Gastroesophageal sphincter (tissue), 4 donors: ENCODE measurements at regions not wholly inside any gene's neighbourhood (a gene's known extent, or its start where the extent isn't known, plus 50 kb on each side); places are given as distances from the start of the nearest gene placed in this dataset.

Experiments
- ATAC-seq: fragments of 150-250 bp; one replicate; pipeline ENCODE4 v1.9.1; 2016; ENCODE audit warnings: mild to moderate bottlenecking, moderate library complexity
- H3K27ac ChIP-seq, 4 donors: fragments of 200-600 bp; sonication (generic) in 3 of 4; 1 replicate in 3 of 4; 2 replicates in 1 of 4; pipeline ENCODE4 v1.5.1; 2016 to 2019
- H3K27me3 ChIP-seq: fragments of 200-600 bp; sonication (generic); one replicate; pipeline ENCODE4 v1.5.1; 2019
- H3K36me3 ChIP-seq, 2 donors: fragments of 200-600 bp; sonication (generic); one replicate each; pipeline ENCODE4 v1.5.1; 2019; ENCODE audit warnings: control low read depth in 1 of 2
- H3K4me1 ChIP-seq, 3 donors: fragments of 200-600 bp; sonication (generic); 1 replicate in 2 of 3; 2 replicates in 1 of 3; pipeline ENCODE4 v1.5.1; 2016 to 2019; ENCODE audit warnings: control low read depth in 2 of 3
- H3K4me3 ChIP-seq, 2 donors: fragments of 200-600 bp; sonication (generic); one replicate each; pipeline ENCODE4 v1.5.1; 2019; ENCODE audit warnings: mild to moderate bottlenecking in 1 of 2, moderate library complexity in 1 of 2
- H3K9me3 ChIP-seq, 3 donors: fragments of 200-600 bp; sonication (generic); one replicate each; pipeline ENCODE4 v1.5.1; 2017 to 2019; ENCODE audit warnings: control low read depth in 2 of 3
- CTCF ChIP-seq, 4 experiments: fragments of 200-600 bp in 2 of 4; fragments of 450-650 bp in 2 of 4; sonication (generic) in 1 of 4; IDR thresholded peaks; one replicate each; pipeline ENCODE4 v1.5.1; 2017 to 2019; ENCODE audit warnings: antibody characterized with exemption in 4 of 4, mild to moderate bottlenecking in 2 of 4, moderate library complexity in 2 of 4
- EP300 ChIP-seq: sonication (generic); formaldehyde crosslinking; IDR thresholded peaks from one replicate; pipeline ENCODE4 v1.6.1; 2017; ENCODE audit warnings: antibody characterized with exemption, mild to moderate bottlenecking
- POLR2A ChIP-seq, 2 donors: fragments of 450-650 bp; IDR thresholded peaks; one replicate each; pipeline ENCODE4 v1.6.1; 2017; ENCODE audit warnings: antibody characterized with exemption in 2 of 2, mild to moderate bottlenecking in 2 of 2, moderate library complexity in 1 of 2
- POLR2AphosphoS5 ChIP-seq: sonication (generic); formaldehyde crosslinking; IDR thresholded peaks from one replicate; pipeline ENCODE4 v1.6.1; 2017; ENCODE audit warnings: antibody characterized with exemption
- WGBS, 2 donors: methylation state at CpG; one replicate each; pipeline ENCODE4 v1.1.5; 2018; ENCODE audit warnings: low coverage in 1 of 2; 5-methylcytosine and 5-hydroxymethylcytosine counted together

GRCh38 chr2:43161650-43162510 is 64.5 kb downstream of the ZFP36L2 start:
- no peaks in the 10 kb centered on the region for H3K9me3 ChIP-seq
- H3K4me1 ChIP-seq, result peaks cover 0 to 30% (median 30%) of the 10 kb centered on the region in 3 donors
- no peak overlapping the region for H3K4me3 ChIP-seq
- H3K27ac ChIP-seq, result no peak overlapping the region
- ATAC-seq, result no peak
- TF ChIP-seq EP300 (no peak), POLR2A (IDR thresholded peaks at IDR 0.05) (no peak), POLR2AphosphoS5 (no peak), CTCF (IDR thresholded peaks at IDR 0.05) (no peak)
- no peaks in the 10 kb centered on the region for H3K27me3 ChIP-seq
- no peaks in the 10 kb centered on the region for H3K36me3 ChIP-seq
- WGBS, 2 donors, result 93 to 100% methylated on average over 2 to 3 of the region's 15 CpGs

- Histone ChIP-seq H3K27me3 (no peaks in the 10 kb centered on the region), H3K27ac (peak overlapping the region in 2 of 4 donors; percentile 79 to 82), H3K4me3 (no peak overlapping the region), H3K36me3 (no peaks in the 10 kb centered on the region), H3K9me3 (no peaks in the 10 kb centered on the region), H3K4me1 (peaks cover 0 to 30% (median 30%) of the 10 kb centered on the region in 3 donors)
- WGBS, 2 donors, result no CpG with 5 or more reads among the region's 5 CpGs
- no peak for ATAC-seq
- no peak for TF ChIP-seq EP300
- no peak for TF ChIP-seq POLR2A (IDR thresholded peaks at IDR 0.05)
- TF ChIP-seq POLR2AphosphoS5, result no peak
- no peak for TF ChIP-seq CTCF (IDR thresholded peaks at IDR 0.05)
Observed at GRCh38 chr2:43160778-43161177, 65.6 kb downstream of the ZFP36L2 start.

- Histone ChIP-seq H3K4me3 (no peak overlapping the region), H3K36me3 (no peaks in the 10 kb centered on the region), H3K4me1 (peaks cover 0 to 30% (median 30%) of the 10 kb centered on the region in 3 donors), H3K27ac (peak overlapping the region in 3 of 4 donors; percentile 79 to 85 (median 82)), H3K27me3 (no peaks in the 10 kb centered on the region), H3K9me3 (no peaks in the 10 kb centered on the region)
- ATAC-seq, result no peak
- TF ChIP-seq POLR2A (IDR thresholded peaks at IDR 0.05), result no peak
- TF ChIP-seq EP300, result no peak
- no peak for TF ChIP-seq CTCF (IDR thresholded peaks at IDR 0.05)
- 57 to 60% methylated on average over 1 to 2 of the region's 7 CpGs for WGBS, 2 donors
Observed at GRCh38 chr2:43159797-43160196, 66.6 kb downstream of the ZFP36L2 start.

GRCh38 chr2:43158259-43158880 is 68.0 kb downstream of the ZFP36L2 start:
- H3K36me3 ChIP-seq, result no peaks in the 10 kb centered on the region
- WGBS, 2 donors, result 38 to 42% methylated on average over 6 to 8 of the region's 11 CpGs
- H3K27me3 ChIP-seq, result no peaks in the 10 kb centered on the region
- no peaks in the 10 kb centered on the region for H3K9me3 ChIP-seq
- TF ChIP-seq POLR2AphosphoS5 (peak; percentile 36), EP300 (no peak)
- peak overlapping the region; percentile 32 to 85 (median 80) for H3K27ac ChIP-seq
- peak; percentile 77 for ATAC-seq
- H3K4me1 ChIP-seq, result peaks cover 0 to 30% (median 30%) of the 10 kb centered on the region in 3 donors
- peak overlapping the region in 1 of 2 donors; percentile 28 for H3K4me3 ChIP-seq

GRCh38 chr2:43157506-43158246 is 68.7 kb downstream of the ZFP36L2 start:
- H3K4me3 ChIP-seq, result no peak overlapping the region

More at GRCh38 chr2:43157506-43158246, 68.7 kb downstream of the ZFP36L2 start:
- peaks cover 0 to 36% (median 30%) of the 10 kb centered on the region in 3 donors for H3K4me1 ChIP-seq
- no CpG with 5 or more reads among the region's 14 CpGs for WGBS, 2 donors
- TF ChIP-seq POLR2A (IDR thresholded peaks at IDR 0.05), result no peak
- H3K9me3 ChIP-seq, result no peaks in the 10 kb centered on the region
- peak overlapping the region in 3 of 4 donors; percentile 79 to 85 (median 82) for H3K27ac ChIP-seq
- ATAC-seq, result no peak
- no peaks in the 10 kb centered on the region for H3K36me3 ChIP-seq
- H3K27me3 ChIP-seq, result no peaks in the 10 kb centered on the region
